NCI-H2196 (cell line): ENCODE measurements at regions not wholly inside any gene's neighbourhood (a gene's known extent, or its start where the extent isn't known, plus 50 kb on each side); places are given as distances from the start of the nearest gene placed in this dataset.

Experiments used
- DNase-seq: peaks from one replicate; lab custom pipeline; 2025; ENCODE audit not compliant: unreplicated experiment; lab: John Stamatoyannopoulos, UW

- no peak for DNase-seq
These were observed 58.3 kb upstream of the MAGEB2 start for GRCh38 chrX:30156880-30157560.

- DNase-seq: no peak
These were observed 54.3 kb upstream of the MAGEB2 start for GRCh38 chrX:30161043-30161442.
